SK-N-SH (cell line): ENCODE measurements at regions not wholly inside any gene's neighbourhood (a gene's known extent, or its start where the extent isn't known, plus 50 kb on each side); places are given as distances from the start of the nearest gene placed in this dataset.

Experiments
- EP300 ChIP-seq, 2 experiments: IDR thresholded peaks; 2 replicates each; pipeline versions ENCODE4 v1.4.0 to v1.6.1; 2012; ENCODE audit warnings: borderline replicate concordance in 1 of 2, low read depth in 1 of 2, low read length in 1 of 2
- FOSL2 ChIP-seq: IDR thresholded peaks from 2 replicates; pipeline ENCODE4 v1.4.0; 2012; ENCODE audit warnings: low read depth, mild to moderate bottlenecking, moderate library complexity, borderline replicate concordance
- GABPA ChIP-seq: IDR thresholded peaks from 2 replicates; pipeline ENCODE4 v1.4.0; 2012; ENCODE audit warnings: low read depth, mild to moderate bottlenecking
- GATA2 ChIP-seq: sonication (generic); formaldehyde crosslinking; IDR thresholded peaks from 2 replicates; pipeline ENCODE4 v1.5.0; 2020; ENCODE audit warnings: mild to moderate bottlenecking, missing genetic modification reagents
- POLR2AphosphoS5 ChIP-seq: IDR thresholded peaks from 2 replicates; pipeline ENCODE4 v1.6.1; 2012; ENCODE audit warnings: low read depth, low read length
- SIN3A ChIP-seq: IDR thresholded peaks from 2 replicates; pipeline ENCODE4 v1.6.1; 2012; ENCODE audit warnings: low read depth, mild to moderate bottlenecking, low read length, moderate library complexity, borderline replicate concordance
- SMC3 ChIP-seq: IDR thresholded peaks from 2 replicates; pipeline ENCODE4 v1.6.1; 2012; ENCODE audit warnings: low read depth, low read length, improper control_type of control experiment
- TAF1 ChIP-seq: IDR thresholded peaks from 2 replicates; pipeline ENCODE4 v1.6.1; 2012; ENCODE audit warnings: low read depth, mild to moderate bottlenecking, low read length, moderate library complexity, borderline replicate concordance
- YY1 ChIP-seq: IDR thresholded peaks from 2 replicates; pipeline ENCODE4 v1.4.0; 2012; ENCODE audit warnings: low read depth, mild to moderate bottlenecking
- TF ChIP-seq, protein P1 (sequence below): fragments of 200-600 bp; sonication (generic); IDR thresholded peaks from 2 replicates; pipeline ENCODE4 v1.6.1; 2017; ENCODE audit warnings: antibody characterized with exemption, mild to moderate bottlenecking, moderate library complexity
- TF ChIP-seq, protein P2 (sequence below): fragments of 150-350 bp; IDR thresholded peaks from 2 replicates; pipeline ENCODE4 v1.6.1; 2017; ENCODE audit warnings: antibody characterized with exemption, low read length, low read depth, borderline replicate concordance
- TF ChIP-seq, protein P3 (sequence below): IDR thresholded peaks from 2 replicates; pipeline ENCODE4 v1.6.1; 2012; ENCODE audit warnings: mild to moderate bottlenecking, low read depth, low read length, moderate library complexity

DNA sequence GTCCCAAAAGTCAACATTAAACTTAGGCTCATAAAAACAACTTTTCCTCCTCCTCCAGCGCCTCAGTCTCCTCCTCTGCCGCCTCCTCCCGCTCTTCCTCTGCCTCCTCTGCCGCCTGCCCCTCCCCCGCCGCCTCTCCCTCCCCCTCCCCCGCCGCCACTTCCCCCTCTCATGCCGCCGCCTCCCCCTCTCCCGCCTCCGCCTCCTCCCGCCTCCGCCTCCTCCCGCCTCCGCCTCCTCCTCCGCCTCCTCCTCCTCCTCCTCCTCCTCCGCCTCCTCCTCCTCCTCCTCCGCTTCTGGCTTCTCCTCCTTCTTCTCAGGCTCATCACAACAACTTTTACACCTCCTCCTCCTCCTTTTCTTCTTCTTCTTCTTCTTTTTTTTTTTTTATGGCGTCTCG is 599.9 kb downstream of the TMEM182 start:
- TF ChIP-seq, protein P1, sequence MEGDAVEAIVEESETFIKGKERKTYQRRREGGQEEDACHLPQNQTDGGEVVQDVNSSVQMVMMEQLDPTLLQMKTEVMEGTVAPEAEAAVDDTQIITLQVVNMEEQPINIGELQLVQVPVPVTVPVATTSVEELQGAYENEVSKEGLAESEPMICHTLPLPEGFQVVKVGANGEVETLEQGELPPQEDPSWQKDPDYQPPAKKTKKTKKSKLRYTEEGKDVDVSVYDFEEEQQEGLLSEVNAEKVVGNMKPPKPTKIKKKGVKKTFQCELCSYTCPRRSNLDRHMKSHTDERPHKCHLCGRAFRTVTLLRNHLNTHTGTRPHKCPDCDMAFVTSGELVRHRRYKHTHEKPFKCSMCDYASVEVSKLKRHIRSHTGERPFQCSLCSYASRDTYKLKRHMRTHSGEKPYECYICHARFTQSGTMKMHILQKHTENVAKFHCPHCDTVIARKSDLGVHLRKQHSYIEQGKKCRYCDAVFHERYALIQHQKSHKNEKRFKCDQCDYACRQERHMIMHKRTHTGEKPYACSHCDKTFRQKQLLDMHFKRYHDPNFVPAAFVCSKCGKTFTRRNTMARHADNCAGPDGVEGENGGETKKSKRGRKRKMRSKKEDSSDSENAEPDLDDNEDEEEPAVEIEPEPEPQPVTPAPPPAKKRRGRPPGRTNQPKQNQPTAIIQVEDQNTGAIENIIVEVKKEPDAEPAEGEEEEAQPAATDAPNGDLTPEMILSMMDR: no peak
- no peak for TF ChIP-seq FOSL2
- TF ChIP-seq POLR2AphosphoS5: no peak
- no peak for TF ChIP-seq EP300 (IDR thresholded peaks at IDR 0.05; ENCODE audit: borderline replicate concordance in 1 of 2, low read depth in 1 of 2, low read length in 1 of 2)
- no peak for TF ChIP-seq YY1
- TF ChIP-seq SIN3A: no peak
- TF ChIP-seq SMC3: no peak
- TF ChIP-seq, protein P2, sequence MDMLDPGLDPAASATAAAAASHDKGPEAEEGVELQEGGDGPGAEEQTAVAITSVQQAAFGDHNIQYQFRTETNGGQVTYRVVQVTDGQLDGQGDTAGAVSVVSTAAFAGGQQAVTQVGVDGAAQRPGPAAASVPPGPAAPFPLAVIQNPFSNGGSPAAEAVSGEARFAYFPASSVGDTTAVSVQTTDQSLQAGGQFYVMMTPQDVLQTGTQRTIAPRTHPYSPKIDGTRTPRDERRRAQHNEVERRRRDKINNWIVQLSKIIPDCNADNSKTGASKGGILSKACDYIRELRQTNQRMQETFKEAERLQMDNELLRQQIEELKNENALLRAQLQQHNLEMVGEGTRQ: no peak
- no peak for TF ChIP-seq GABPA
- no peak for TF ChIP-seq GATA2 (CRISPR knock-in tag)
- TF ChIP-seq TAF1: no peak
- TF ChIP-seq, protein P3, sequence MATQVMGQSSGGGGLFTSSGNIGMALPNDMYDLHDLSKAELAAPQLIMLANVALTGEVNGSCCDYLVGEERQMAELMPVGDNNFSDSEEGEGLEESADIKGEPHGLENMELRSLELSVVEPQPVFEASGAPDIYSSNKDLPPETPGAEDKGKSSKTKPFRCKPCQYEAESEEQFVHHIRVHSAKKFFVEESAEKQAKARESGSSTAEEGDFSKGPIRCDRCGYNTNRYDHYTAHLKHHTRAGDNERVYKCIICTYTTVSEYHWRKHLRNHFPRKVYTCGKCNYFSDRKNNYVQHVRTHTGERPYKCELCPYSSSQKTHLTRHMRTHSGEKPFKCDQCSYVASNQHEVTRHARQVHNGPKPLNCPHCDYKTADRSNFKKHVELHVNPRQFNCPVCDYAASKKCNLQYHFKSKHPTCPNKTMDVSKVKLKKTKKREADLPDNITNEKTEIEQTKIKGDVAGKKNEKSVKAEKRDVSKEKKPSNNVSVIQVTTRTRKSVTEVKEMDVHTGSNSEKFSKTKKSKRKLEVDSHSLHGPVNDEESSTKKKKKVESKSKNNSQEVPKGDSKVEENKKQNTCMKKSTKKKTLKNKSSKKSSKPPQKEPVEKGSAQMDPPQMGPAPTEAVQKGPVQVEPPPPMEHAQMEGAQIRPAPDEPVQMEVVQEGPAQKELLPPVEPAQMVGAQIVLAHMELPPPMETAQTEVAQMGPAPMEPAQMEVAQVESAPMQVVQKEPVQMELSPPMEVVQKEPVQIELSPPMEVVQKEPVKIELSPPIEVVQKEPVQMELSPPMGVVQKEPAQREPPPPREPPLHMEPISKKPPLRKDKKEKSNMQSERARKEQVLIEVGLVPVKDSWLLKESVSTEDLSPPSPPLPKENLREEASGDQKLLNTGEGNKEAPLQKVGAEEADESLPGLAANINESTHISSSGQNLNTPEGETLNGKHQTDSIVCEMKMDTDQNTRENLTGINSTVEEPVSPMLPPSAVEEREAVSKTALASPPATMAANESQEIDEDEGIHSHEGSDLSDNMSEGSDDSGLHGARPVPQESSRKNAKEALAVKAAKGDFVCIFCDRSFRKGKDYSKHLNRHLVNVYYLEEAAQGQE: no peak
